Small intestine (tissue), 7 donors: ENCODE measurements at regions not wholly inside any gene's neighbourhood (a gene's known extent, or its start where the extent isn't known, plus 50 kb on each side); places are given as distances from the start of the nearest gene placed in this dataset.
"Not testable (repeated sequence)": the region's sequence is repeated elsewhere in the genome, so short reads cannot be mapped to it uniquely, and the experiment has no call there.

Experiments
- DNase-seq, 2 donors: peaks; one replicate each; pipeline versions ENCODE4 v3.0.0 to v3.0.0-alpha.2; 2013
- FAIRE-seq: peaks from 2 replicates; lab custom pipeline; 2012; peaks lifted over from hg19 to GRCh38; lab: Jason Lieb, UNC
- H3K27ac ChIP-seq, 3 donors: one replicate each; pipeline ENCODE4 v1.5.1; 2013; ENCODE audit warnings: low read length in 2 of 3, mild to moderate bottlenecking in 2 of 3, control low read depth in 1 of 3, inconsistent platforms in 1 of 3, low read depth in 1 of 3, moderate library complexity in 1 of 3
- H3K27me3 ChIP-seq, 3 donors: one replicate each; pipeline ENCODE4 v1.6.1; 2013; ENCODE audit warnings: low read length in 3 of 3, inconsistent platforms in 1 of 3; ENCODE audit not compliant: control insufficient read depth in 3 of 3, insufficient read depth in 3 of 3
- H3K36me3 ChIP-seq, 3 donors: one replicate each; pipeline ENCODE4 v1.6.1; 2013; ENCODE audit warnings: low read length in 3 of 3, inconsistent platforms in 1 of 3, low read depth in 1 of 3, mild to moderate bottlenecking in 1 of 3, moderate library complexity in 1 of 3; ENCODE audit not compliant: control insufficient read depth in 3 of 3, insufficient read depth in 2 of 3
- H3K4me1 ChIP-seq, 3 donors: one replicate each; pipeline ENCODE4 v1.6.1; 2013; ENCODE audit warnings: low read length in 2 of 3, inconsistent platforms in 1 of 3, low read depth in 1 of 3, mild to moderate bottlenecking in 1 of 3, moderate library complexity in 1 of 3; ENCODE audit not compliant: control insufficient read depth in 3 of 3, insufficient read depth in 2 of 3
- H3K4me3 ChIP-seq, 3 donors: one replicate each; pipeline ENCODE4 v1.5.1; 2013; ENCODE audit warnings: low read length in 3 of 3, control low read depth in 1 of 3, inconsistent platforms in 1 of 3, low read depth in 1 of 3, mild to moderate bottlenecking in 1 of 3, moderate library complexity in 1 of 3
- H3K9me3 ChIP-seq, 2 donors: one replicate each; pipeline ENCODE4 v1.6.1; 2013; ENCODE audit warnings: low read depth in 1 of 2, low read length in 1 of 2; ENCODE audit not compliant: control insufficient read depth in 2 of 2, insufficient read depth in 1 of 2
- WGBS, 3 donors: extraction: QIAGEN DNeasy Blood & Tissue Kit; methylation state at CpG; one replicate each; pipeline ENCODE4 v1.1.7; 2013; 5-methylcytosine and 5-hydroxymethylcytosine counted together
- donor health status: healthy with polysubstance abuse.
- donor health status: control.
- donor health status: control.
- donor health status: Bipolar disorder and iron deficiency.
- donor health status: healthy.

GRCh38 chr14:105902131-105902898 lies 375.9 kb downstream of the TMEM121 start:
- DNase-seq (no peak), FAIRE-seq (no peak)

DNA sequence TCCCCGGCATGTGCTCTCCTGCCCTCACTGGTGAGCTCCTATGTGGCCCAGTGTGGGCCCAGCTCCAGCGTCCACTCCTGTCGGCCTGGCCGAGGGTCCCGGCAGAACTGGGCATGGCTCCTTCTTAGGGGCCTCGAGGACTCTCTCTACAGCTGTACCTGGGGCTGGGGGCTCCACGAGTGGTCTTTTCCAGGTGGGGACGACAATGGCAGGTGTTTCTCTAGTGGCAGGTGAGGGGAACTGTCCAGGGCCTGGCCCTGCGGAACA lies 376.4 kb downstream of the TMEM121 start:
- H3K27ac ChIP-seq, FAIRE-seq, H3K4me3 ChIP-seq, H3K27me3 ChIP-seq, H3K36me3 ChIP-seq, DNase-seq, H3K4me1 ChIP-seq: not testable (repeated sequence)
- 60 to 72% (median 67%) methylated on average over 2 to 9 of the region's 9 CpGs for WGBS, 3 donors
- H3K9me3 ChIP-seq: peaks cover 0 to 60% of the 10 kb centered on the region in 2 donors

More at GRCh38 chr14:105902131-105902898, 375.9 kb downstream of the TMEM121 start:
- 64 to 80% (median 76%) methylated on average over 14 to 15 of the region's 15 CpGs for WGBS, 3 donors
- H3K9me3 ChIP-seq: peaks cover 0 to 58% of the 10 kb centered on the region in 2 donors
- no peaks in the 10 kb centered on the region for H3K27me3 ChIP-seq
- H3K27ac ChIP-seq: no peak overlapping the region
- no peaks in the 10 kb centered on the region for H3K36me3 ChIP-seq
- H3K4me1 ChIP-seq: no peaks in the 10 kb centered on the region
- no peak overlapping the region for H3K4me3 ChIP-seq

GRCh38 chr14:105903971-105904370 lies 377.6 kb downstream of the TMEM121 start:
- Histone ChIP-seq H3K27me3 (no peaks in the 10 kb centered on the region), H3K4me1 (no peaks in the 10 kb centered on the region), H3K9me3 (peaks cover 0 to 58% of the 10 kb centered on the region in 2 donors), H3K4me3 (no peak overlapping the region), H3K27ac (no peak overlapping the region), H3K36me3 (no peaks in the 10 kb centered on the region)
- DNase-seq (no peak), FAIRE-seq (no peak)
- 70 to 85% (median 75%) methylated on average over 9 of the region's 9 CpGs for WGBS, 3 donors

DNA sequence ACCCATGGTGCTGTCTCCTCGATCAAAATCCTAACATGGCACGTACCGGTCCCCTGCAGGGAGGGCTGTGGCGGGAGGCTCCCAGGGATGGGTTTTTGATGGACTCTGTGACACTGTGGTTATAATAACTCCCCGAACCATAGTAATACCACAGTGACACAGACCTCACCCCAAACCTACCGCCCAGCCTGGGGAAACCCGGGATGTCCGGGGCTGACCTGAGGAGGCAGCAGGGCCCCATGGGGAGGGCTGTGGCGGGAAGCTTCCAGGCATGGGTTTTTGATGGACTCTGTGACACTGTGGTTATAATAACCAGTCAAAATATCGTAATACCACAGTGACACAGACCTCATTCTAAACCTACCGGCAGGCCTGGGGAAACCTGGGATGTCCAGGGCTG lies 378.0 kb downstream of the TMEM121 start:
- WGBS, 3 donors: 74 to 79% (median 75%) methylated on average over 11 of the region's 11 CpGs
- no peaks in the 10 kb centered on the region for H3K4me1 ChIP-seq
- no peak overlapping the region for H3K4me3 ChIP-seq
- H3K27me3 ChIP-seq: no peaks in the 10 kb centered on the region
- DNase-seq (no peak), FAIRE-seq (no peak)
- peaks cover 0 to 58% of the 10 kb centered on the region in 2 donors for H3K9me3 ChIP-seq
- H3K27ac ChIP-seq: no peak overlapping the region
- H3K36me3 ChIP-seq: no peaks in the 10 kb centered on the region

DNA sequence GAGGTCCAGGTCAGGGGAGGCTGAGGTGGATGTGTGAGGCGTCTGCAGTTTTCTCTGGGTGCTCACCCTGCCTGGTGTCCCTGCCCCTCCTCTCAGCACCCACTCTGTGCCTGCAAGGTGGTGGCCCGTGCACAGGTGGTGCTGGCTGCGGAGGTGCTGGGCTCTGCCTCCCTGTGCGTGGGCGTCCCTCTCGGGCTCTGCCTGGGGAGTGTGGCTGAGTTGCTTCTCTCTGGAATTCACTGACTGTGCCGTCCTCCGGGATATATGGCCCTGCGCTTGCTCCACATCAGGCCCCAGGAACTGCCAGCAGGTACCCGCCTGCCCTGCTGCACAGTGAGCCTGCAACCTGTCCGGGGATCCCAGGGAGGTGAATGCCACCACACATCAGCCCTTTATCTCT lies 379.1 kb downstream of the TMEM121 start:
- no peak for FAIRE-seq
- DNase-seq: no peak
- Histone ChIP-seq H3K27me3 (no peaks in the 10 kb centered on the region), H3K27ac (no peak overlapping the region), H3K9me3 (peaks cover 0 to 61% of the 10 kb centered on the region in 2 donors), H3K4me3 (no peak overlapping the region), H3K36me3 (no peaks in the 10 kb centered on the region), H3K4me1 (no peaks in the 10 kb centered on the region)
- WGBS, 3 donors: 80 to 82% (median 81%) methylated on average over 11 of the region's 11 CpGs

- H3K27ac ChIP-seq: no peak overlapping the region
- no peaks in the 10 kb centered on the region for H3K4me1 ChIP-seq
- H3K4me3 ChIP-seq: no peak overlapping the region
- FAIRE-seq (no peak), DNase-seq (no peak)
- no peaks in the 10 kb centered on the region for H3K36me3 ChIP-seq
- no peaks in the 10 kb centered on the region for H3K27me3 ChIP-seq
- peaks cover 0 to 49% of the 10 kb centered on the region in 2 donors for H3K9me3 ChIP-seq
- WGBS, 3 donors: 94 to 96% (median 95%) methylated on average over 3 of the region's 3 CpGs
Observed at GRCh38 chr14:105907276-105907675, 380.9 kb downstream of the TMEM121 start.

DNA sequence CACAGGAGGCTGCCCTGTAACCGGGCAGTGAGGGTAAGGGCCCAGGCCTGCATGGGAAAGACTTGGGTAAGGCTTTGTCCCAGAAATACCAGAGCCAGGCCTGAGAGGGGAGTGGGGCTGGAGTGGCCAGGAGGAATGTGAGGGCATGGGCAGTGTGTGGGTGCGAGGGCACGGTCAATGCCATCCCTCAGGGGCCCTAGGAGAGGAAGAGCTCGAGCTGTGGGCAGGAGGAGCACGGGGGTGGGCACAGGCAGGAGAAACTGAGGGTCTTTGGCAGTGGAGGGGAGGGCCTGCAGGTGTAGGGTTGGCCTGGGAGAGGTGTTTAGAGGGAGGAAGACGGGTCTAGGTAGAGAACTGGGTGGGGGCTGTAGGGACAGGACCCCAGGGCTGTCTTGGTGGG lies 381.6 kb downstream of the TMEM121 start:
- no peak for FAIRE-seq
- no peaks in the 10 kb centered on the region for H3K36me3 ChIP-seq
- H3K4me1 ChIP-seq: no peaks in the 10 kb centered on the region
- H3K9me3 ChIP-seq: peaks cover 0 to 49% of the 10 kb centered on the region in 2 donors
- no peak overlapping the region for H3K4me3 ChIP-seq
- WGBS, 3 donors: 58 to 63% (median 63%) methylated on average over 6 of the region's 6 CpGs
- H3K27me3 ChIP-seq: no peaks in the 10 kb centered on the region
- H3K27ac ChIP-seq: no peak overlapping the region
- DNase-seq: no peak

- FAIRE-seq (no peak), DNase-seq (no peak)
- Histone ChIP-seq H3K9me3 (peaks cover 0 to 48% of the 10 kb centered on the region in 2 donors), H3K4me3 (no peak overlapping the region), H3K4me1 (no peaks in the 10 kb centered on the region), H3K27ac (no peak overlapping the region), H3K27me3 (no peaks in the 10 kb centered on the region), H3K36me3 (no peaks in the 10 kb centered on the region)
- 53 to 60% (median 54%) methylated on average over 7 to 9 of the region's 9 CpGs for WGBS, 3 donors
Observed at GRCh38 chr14:105908481-105908911, 382.1 kb downstream of the TMEM121 start.
